GM12891 (cell line): ENCODE measurements at regions not wholly inside any gene's neighbourhood (a gene's known extent, or its start where the extent isn't known, plus 50 kb on each side); places are given as distances from the start of the nearest gene placed in this dataset.

Source experiments
- PAX5 ChIP-seq: IDR thresholded peaks from 2 replicates; pipeline ENCODE4 v1.6.1; 2011; ENCODE audit warnings: low read length, moderate library complexity, mild to moderate bottlenecking; ENCODE audit not compliant: insufficient read depth, severe bottlenecking
- POLR2A ChIP-seq: IDR thresholded peaks from 2 replicates; pipeline ENCODE4 v1.6.1; 2011; ENCODE audit warnings: low read depth, low read length, control low read depth
- POLR2AphosphoS5 ChIP-seq: IDR thresholded peaks from 2 replicates; pipeline ENCODE4 v1.6.1; 2011; ENCODE audit warnings: low read depth, low read length, control low read depth
- POU2F2 ChIP-seq: IDR thresholded peaks from 2 replicates; pipeline ENCODE4 v1.6.1; 2011; ENCODE audit warnings: low read depth, mild to moderate bottlenecking, control low read depth, low read length, moderate library complexity
- SPI1 ChIP-seq: IDR thresholded peaks from 2 replicates; pipeline ENCODE4 v1.6.1; 2011; ENCODE audit warnings: low read depth, low read length, control low read depth
- TAF1 ChIP-seq: IDR thresholded peaks from 2 replicates; pipeline ENCODE4 v1.6.1; 2011; ENCODE audit warnings: low read depth, low read length, control low read depth

DNA sequence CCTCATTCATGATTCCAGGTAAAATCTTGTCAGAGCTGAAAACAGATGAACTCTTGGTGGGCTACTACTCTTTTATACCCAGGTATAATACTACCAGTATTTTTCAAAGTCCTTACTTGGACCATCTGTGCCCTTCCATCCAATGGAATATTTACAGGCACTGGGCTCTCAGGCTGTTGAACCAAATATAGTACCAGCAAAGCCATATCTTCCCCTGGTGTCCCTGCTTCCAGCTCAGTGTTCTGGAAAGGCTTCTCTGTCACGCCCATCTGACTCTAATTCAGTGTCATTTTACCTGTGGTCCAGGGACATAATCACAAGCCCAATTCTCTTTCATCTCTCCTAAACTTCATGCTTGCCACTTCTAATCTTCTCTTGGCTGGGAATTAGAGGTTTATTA lies 119.2 kb upstream of the STK17B start:
- TF ChIP-seq POLR2AphosphoS5 (no peak), TAF1 (no peak), POLR2A (no peak), SPI1 (no peak), POU2F2 (no peak), PAX5 (no peak)
